ENCODE measurements at regions not wholly inside any gene's neighbourhood (a gene's known extent, or its start where the extent isn't known, plus 50 kb on each side); places are given as distances from the start of the nearest gene placed in this dataset.

DNA sequence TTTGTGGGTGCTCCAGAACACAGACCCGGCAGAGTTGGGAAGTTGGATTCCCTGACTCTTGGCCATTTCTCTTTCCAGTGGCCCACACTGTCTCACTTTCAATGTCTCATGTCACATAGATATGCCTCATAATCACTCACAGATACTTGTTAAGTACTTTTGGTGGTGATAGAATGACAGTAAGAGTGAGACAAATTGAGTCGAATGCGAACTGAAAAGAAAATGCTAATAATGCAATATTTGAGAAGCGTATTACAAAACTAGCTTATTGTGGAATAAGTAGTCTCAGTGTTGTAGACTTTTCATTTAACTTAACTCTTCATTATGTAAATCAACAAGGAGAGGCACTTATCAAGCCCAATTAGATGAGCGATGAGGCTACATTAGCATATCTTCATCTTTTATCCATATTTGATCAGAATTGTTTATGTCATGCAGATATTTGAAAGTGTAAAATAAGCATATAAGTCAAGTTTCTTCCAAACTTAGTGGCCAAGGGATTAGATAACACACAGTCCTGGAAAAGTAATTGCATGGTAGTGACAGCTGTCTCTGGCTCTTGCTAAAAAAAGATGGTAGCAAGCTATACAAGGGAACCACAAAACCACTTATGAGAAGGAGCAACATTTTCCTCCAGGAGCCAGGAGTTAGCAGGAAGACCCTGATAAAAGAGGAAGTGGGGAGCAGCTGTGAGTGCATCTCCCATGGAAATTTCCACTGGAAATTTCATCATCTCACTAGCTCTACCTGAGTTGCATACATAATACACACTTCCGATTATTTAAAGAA is 243.6 kb downstream of the ARRDC4 start:
- H3K27ac ChIP-seq (ENCODE audit: low read length), result no peak overlapping the region
- H3K4me1 ChIP-seq (ENCODE audit: control insufficient read depth in 1 of 2, insufficient read depth in 2 of 2, low read length in 2 of 2), result no peaks in the 10 kb centered on the region
- no peaks in the 10 kb centered on the region for H3K27me3 ChIP-seq (ENCODE audit: low read depth, low read length)
- H3K4me3 ChIP-seq (ENCODE audit: low read depth in 1 of 2, low read length in 2 of 2), result no peak overlapping the region
- H3K36me3 ChIP-seq (ENCODE audit: control insufficient read depth in 1 of 2, insufficient read depth in 2 of 2, low read length in 2 of 2), result no peaks in the 10 kb centered on the region
- H3K9me3 ChIP-seq (ENCODE audit: control insufficient read depth in 1 of 2, low read length in 2 of 2), result no peaks in the 10 kb centered on the region

- no peaks in the 10 kb centered on the region for H3K4me1 ChIP-seq (ENCODE audit: control insufficient read depth in 1 of 2, insufficient read depth in 2 of 2, low read length in 2 of 2)
- H3K9me3 ChIP-seq (ENCODE audit: control insufficient read depth in 1 of 2, low read length in 2 of 2), result no peaks in the 10 kb centered on the region
- H3K36me3 ChIP-seq (ENCODE audit: control insufficient read depth in 1 of 2, insufficient read depth in 2 of 2, low read length in 2 of 2), result no peaks in the 10 kb centered on the region
- no peak overlapping the region for H3K27ac ChIP-seq (ENCODE audit: low read length)
- no peaks in the 10 kb centered on the region for H3K27me3 ChIP-seq (ENCODE audit: low read depth, low read length)
- H3K4me3 ChIP-seq (ENCODE audit: low read depth in 1 of 2, low read length in 2 of 2), result no peak overlapping the region
Measured at GRCh38 chr15:98207928-98208327, 247.4 kb downstream of the ARRDC4 start.

DNA sequence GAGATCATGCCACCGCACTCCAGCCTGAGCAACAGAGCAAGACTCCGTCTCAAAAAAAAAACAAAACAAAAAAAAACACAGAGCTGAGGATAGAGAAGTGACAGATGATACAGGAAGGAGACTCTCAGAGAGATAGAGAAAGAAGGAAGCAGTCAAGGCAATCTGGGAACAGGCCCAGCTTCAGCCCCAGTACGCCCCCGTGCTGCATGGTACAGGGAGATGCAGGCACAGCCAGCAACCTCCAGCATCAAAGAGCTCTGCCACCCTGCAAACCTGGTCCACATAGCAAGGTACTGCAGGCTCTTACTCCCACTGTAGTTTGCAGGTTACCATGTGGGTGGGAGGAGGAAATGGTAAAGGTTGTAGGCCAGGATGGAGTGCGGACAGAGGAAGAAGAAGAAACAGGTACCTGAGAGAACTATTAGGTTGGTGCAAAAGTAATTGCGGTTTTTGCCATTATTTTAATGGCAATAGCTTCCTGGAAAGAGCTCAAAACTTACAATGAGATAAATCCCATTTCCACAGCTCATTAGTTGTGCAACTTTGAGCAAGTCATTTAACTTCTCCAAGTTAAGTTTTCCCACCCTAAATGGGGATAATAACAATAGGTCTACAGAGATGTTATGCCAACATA is 253.0 kb downstream of the ARRDC4 start:
- Histone ChIP-seq H3K9me3 (ENCODE audit: control insufficient read depth in 1 of 2, low read length in 2 of 2) (no peaks in the 10 kb centered on the region), H3K27me3 (ENCODE audit: low read depth, low read length) (no peaks in the 10 kb centered on the region), H3K4me1 (ENCODE audit: control insufficient read depth in 1 of 2, insufficient read depth in 2 of 2, low read length in 2 of 2) (no peaks in the 10 kb centered on the region)

DNA sequence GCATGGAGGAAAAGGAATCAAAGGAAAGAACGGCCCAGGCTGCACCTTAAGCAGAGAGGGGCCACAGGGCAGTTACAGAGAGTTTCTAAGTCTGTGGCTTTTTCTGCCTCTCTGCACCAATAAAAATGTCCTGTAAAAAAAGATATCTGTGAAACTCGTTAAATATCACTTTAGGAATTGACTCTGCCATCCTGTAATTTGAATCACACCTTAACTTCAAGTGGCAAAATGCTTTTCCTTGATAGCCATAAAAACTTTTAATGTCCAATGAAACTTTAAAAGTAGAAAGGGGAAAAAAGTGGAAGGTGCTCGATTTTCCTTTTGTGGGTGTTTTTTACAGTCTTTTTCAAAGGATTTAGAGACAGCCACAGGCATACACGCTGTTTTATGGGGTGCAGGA is 255.7 kb downstream of the ARRDC4 start:
- H3K4me1 ChIP-seq (ENCODE audit: control insufficient read depth in 1 of 2, insufficient read depth in 2 of 2, low read length in 2 of 2), result no peaks in the 10 kb centered on the region
- no peak overlapping the region for H3K4me3 ChIP-seq (ENCODE audit: low read depth in 1 of 2, low read length in 2 of 2)
- H3K36me3 ChIP-seq (ENCODE audit: control insufficient read depth in 1 of 2, insufficient read depth in 2 of 2, low read length in 2 of 2), result no peaks in the 10 kb centered on the region

More for the DNA sequence above, 253.0 kb downstream of the ARRDC4 start:
- H3K27ac ChIP-seq (ENCODE audit: low read length), result no peak overlapping the region
- H3K4me3 ChIP-seq (ENCODE audit: low read depth in 1 of 2, low read length in 2 of 2), result no peak overlapping the region
- H3K36me3 ChIP-seq (ENCODE audit: control insufficient read depth in 1 of 2, insufficient read depth in 2 of 2, low read length in 2 of 2), result no peaks in the 10 kb centered on the region

DNA sequence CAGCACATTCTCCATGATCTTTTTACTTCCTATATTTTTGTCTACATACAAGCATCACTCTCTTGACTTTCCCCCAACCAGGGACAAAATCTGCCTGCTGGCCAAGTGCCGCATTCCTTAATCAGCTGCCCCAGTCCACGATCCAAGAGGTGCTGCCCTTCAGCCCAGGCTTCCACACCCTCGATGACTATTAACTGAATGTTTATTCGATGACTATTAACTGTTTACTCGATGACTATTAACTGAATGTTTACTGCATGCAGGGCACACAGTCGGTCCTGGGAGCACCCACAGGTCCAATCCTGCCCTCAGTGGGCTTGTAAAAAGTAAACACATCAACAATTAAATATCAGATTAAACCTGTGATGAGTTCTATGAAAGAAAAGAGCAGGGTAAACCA is 256.9 kb downstream of the ARRDC4 start:
- H3K4me3 ChIP-seq (ENCODE audit: low read depth in 1 of 2, low read length in 2 of 2), result no peak overlapping the region
- H3K9me3 ChIP-seq (ENCODE audit: control insufficient read depth in 1 of 2, low read length in 2 of 2), result no peaks in the 10 kb centered on the region
- H3K27me3 ChIP-seq (ENCODE audit: low read depth, low read length), result no peaks in the 10 kb centered on the region
- no peaks in the 10 kb centered on the region for H3K4me1 ChIP-seq (ENCODE audit: control insufficient read depth in 1 of 2, insufficient read depth in 2 of 2, low read length in 2 of 2)
- H3K36me3 ChIP-seq (ENCODE audit: control insufficient read depth in 1 of 2, insufficient read depth in 2 of 2, low read length in 2 of 2), result no peaks in the 10 kb centered on the region
- H3K27ac ChIP-seq (ENCODE audit: low read length), result no peak overlapping the region

More for the DNA sequence above, 255.7 kb downstream of the ARRDC4 start:
- Histone ChIP-seq H3K27ac (ENCODE audit: low read length) (no peak overlapping the region), H3K27me3 (ENCODE audit: low read depth, low read length) (no peaks in the 10 kb centered on the region), H3K9me3 (ENCODE audit: control insufficient read depth in 1 of 2, low read length in 2 of 2) (no peaks in the 10 kb centered on the region)

- Histone ChIP-seq H3K27ac (ENCODE audit: low read length) (no peak overlapping the region), H3K4me1 (ENCODE audit: control insufficient read depth in 1 of 2, insufficient read depth in 2 of 2, low read length in 2 of 2) (no peaks in the 10 kb centered on the region), H3K36me3 (ENCODE audit: control insufficient read depth in 1 of 2, insufficient read depth in 2 of 2, low read length in 2 of 2) (no peaks in the 10 kb centered on the region), H3K4me3 (ENCODE audit: low read depth in 1 of 2, low read length in 2 of 2) (no peak overlapping the region), H3K27me3 (ENCODE audit: low read depth, low read length) (no peaks in the 10 kb centered on the region), H3K9me3 (ENCODE audit: control insufficient read depth in 1 of 2, low read length in 2 of 2) (no peaks in the 10 kb centered on the region)
Measured at GRCh38 chr15:98221144-98221543, 260.6 kb downstream of the ARRDC4 start.

DNA sequence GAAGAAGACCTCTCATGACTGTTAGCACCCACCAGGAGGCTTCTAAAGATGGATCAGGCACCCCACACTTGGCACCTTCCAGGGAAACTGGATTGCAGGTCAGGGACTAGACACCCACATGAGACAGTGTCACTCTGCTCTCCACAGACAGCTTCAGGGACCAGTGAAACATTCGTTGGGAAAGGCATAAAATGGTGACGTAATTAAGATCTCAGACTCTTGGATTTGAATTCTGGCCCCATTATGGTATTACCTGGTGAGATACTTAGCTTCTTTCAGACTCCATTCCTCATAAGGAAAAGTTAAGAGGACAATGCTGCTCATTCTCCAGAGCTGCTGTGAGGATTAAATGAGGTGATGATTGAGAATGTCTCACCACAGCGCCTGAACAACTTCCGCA is 261.1 kb downstream of the ARRDC4 start:
- Histone ChIP-seq H3K27ac (ENCODE audit: low read length) (no peak overlapping the region), H3K4me3 (ENCODE audit: low read depth in 1 of 2, low read length in 2 of 2) (no peak overlapping the region), H3K36me3 (ENCODE audit: control insufficient read depth in 1 of 2, insufficient read depth in 2 of 2, low read length in 2 of 2) (no peaks in the 10 kb centered on the region), H3K9me3 (ENCODE audit: control insufficient read depth in 1 of 2, low read length in 2 of 2) (no peaks in the 10 kb centered on the region), H3K4me1 (ENCODE audit: control insufficient read depth in 1 of 2, insufficient read depth in 2 of 2, low read length in 2 of 2) (no peaks in the 10 kb centered on the region), H3K27me3 (ENCODE audit: low read depth, low read length) (no peaks in the 10 kb centered on the region)

- no peaks in the 10 kb centered on the region for H3K9me3 ChIP-seq (ENCODE audit: control insufficient read depth in 1 of 2, low read length in 2 of 2)
- H3K27ac ChIP-seq (ENCODE audit: low read length), result no peak overlapping the region
- peaks cover 4% of the 10 kb centered on the region for H3K27me3 ChIP-seq (ENCODE audit: low read depth, low read length)
- H3K36me3 ChIP-seq (ENCODE audit: control insufficient read depth in 1 of 2, insufficient read depth in 2 of 2, low read length in 2 of 2), result no peaks in the 10 kb centered on the region
- H3K4me3 ChIP-seq (ENCODE audit: low read depth in 1 of 2, low read length in 2 of 2), result no peak overlapping the region
- no peaks in the 10 kb centered on the region for H3K4me1 ChIP-seq (ENCODE audit: control insufficient read depth in 1 of 2, insufficient read depth in 2 of 2, low read length in 2 of 2)
Measured at GRCh38 chr15:98226149-98226548, 265.6 kb downstream of the ARRDC4 start.

GRCh38 chr15:98226578-98226977 is 266.1 kb downstream of the ARRDC4 start:
- Histone ChIP-seq H3K36me3 (ENCODE audit: control insufficient read depth in 1 of 2, insufficient read depth in 2 of 2, low read length in 2 of 2) (no peaks in the 10 kb centered on the region), H3K27ac (ENCODE audit: low read length) (no peak overlapping the region), H3K4me1 (ENCODE audit: control insufficient read depth in 1 of 2, insufficient read depth in 2 of 2, low read length in 2 of 2) (no peaks in the 10 kb centered on the region), H3K9me3 (ENCODE audit: control insufficient read depth in 1 of 2, low read length in 2 of 2) (no peaks in the 10 kb centered on the region), H3K27me3 (ENCODE audit: low read depth, low read length) (peaks cover 4% of the 10 kb centered on the region), H3K4me3 (ENCODE audit: low read depth in 1 of 2, low read length in 2 of 2) (no peak overlapping the region)

DNA sequence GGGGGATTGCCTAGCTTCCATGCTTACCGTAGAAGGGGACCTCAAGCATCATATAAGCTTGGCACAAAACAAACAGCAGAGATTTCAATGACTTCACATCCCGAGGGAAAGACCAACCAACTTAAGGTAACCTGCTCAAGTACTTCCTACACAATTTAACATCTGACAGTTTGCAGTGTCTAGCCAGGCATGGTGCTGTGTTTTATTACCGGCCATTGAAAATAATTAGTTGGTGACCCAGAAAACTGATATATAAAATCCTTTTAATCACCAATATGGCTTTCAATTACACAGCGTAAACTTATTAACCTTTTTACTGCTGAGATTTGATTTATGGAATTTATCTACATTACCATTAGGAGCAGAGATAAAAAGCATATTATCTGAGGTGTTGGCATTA is 268.3 kb downstream of the ARRDC4 start:
- peaks cover 4% of the 10 kb centered on the region for H3K27me3 ChIP-seq (ENCODE audit: low read depth, low read length)
- no peak overlapping the region for H3K4me3 ChIP-seq (ENCODE audit: low read depth in 1 of 2, low read length in 2 of 2)
- no peaks in the 10 kb centered on the region for H3K9me3 ChIP-seq (ENCODE audit: control insufficient read depth in 1 of 2, low read length in 2 of 2)
- H3K4me1 ChIP-seq (ENCODE audit: control insufficient read depth in 1 of 2, insufficient read depth in 2 of 2, low read length in 2 of 2), result no peaks in the 10 kb centered on the region
- H3K27ac ChIP-seq (ENCODE audit: low read length), result no peak overlapping the region
- H3K36me3 ChIP-seq (ENCODE audit: control insufficient read depth in 1 of 2, insufficient read depth in 2 of 2, low read length in 2 of 2), result no peaks in the 10 kb centered on the region

GRCh38 chr15:98230975-98231374 is 270.5 kb downstream of the ARRDC4 start:
- Histone ChIP-seq H3K36me3 (ENCODE audit: control insufficient read depth in 1 of 2, insufficient read depth in 2 of 2, low read length in 2 of 2) (no peaks in the 10 kb centered on the region), H3K27ac (ENCODE audit: low read length) (no peak overlapping the region), H3K4me3 (ENCODE audit: low read depth in 1 of 2, low read length in 2 of 2) (no peak overlapping the region), H3K4me1 (ENCODE audit: control insufficient read depth in 1 of 2, insufficient read depth in 2 of 2, low read length in 2 of 2) (no peaks in the 10 kb centered on the region), H3K9me3 (ENCODE audit: control insufficient read depth in 1 of 2, low read length in 2 of 2) (no peaks in the 10 kb centered on the region), H3K27me3 (ENCODE audit: low read depth, low read length) (peaks cover 4% of the 10 kb centered on the region)
